ENCODE measurements at regions not wholly inside any gene's neighbourhood (a gene's known extent, or its start where the extent isn't known, plus 50 kb on each side); places are given as distances from the start of the nearest gene placed in this dataset.

- intact Hi-C loops (cut with micrococcal nuclease): no loop called here
- ChIA-PET CTCF (no interaction called here), POLR2A (no interaction called here), RAD21 (ENCODE audit: low non-redundant PET in 1 of 2, low total read pairs in 2 of 2, uncharacterized antibody in 2 of 2, unreplicated experiment in 2 of 2) (no interaction called here)
- no peaks in the 10 kb centered on the region for H3K9me2 ChIP-seq (ENCODE audit: insufficient read depth)
- H3K4me2 ChIP-seq (ENCODE audit: low read length): no peak overlapping the region
- ATAC-seq (no peak), DNase-seq (ENCODE audit: low read depth, low spot score) (no peak)
- no peaks in the 10 kb centered on the region for H3K9me3 ChIP-seq (ENCODE audit: control insufficient read depth in 1 of 2, insufficient read depth in 1 of 2, low read depth in 1 of 2, low read length in 2 of 2)
- H3K9ac ChIP-seq (ENCODE audit: low read length): no peak overlapping the region
- H3K4me3 ChIP-seq (replicated peaks in 1 of 2; ENCODE audit: low read depth in 1 of 2, low read length in 2 of 2): no peak overlapping the region
- TF ChIP-seq CEBPB (IDR thresholded peaks at IDR 0.05; ENCODE audit: low read depth) (no peak), TCF7L2 (IDR thresholded peaks at IDR 0.05; ENCODE audit: borderline replicate concordance, extremely low read depth, insufficient read depth, insufficient read length) (no peak), SP1 (IDR thresholded peaks at IDR 0.05; ENCODE audit: low read depth) (no peak), FOSL1 (IDR thresholded peaks at IDR 0.05; ENCODE audit: low read depth) (no peak), ELF1 (IDR thresholded peaks at IDR 0.05; ENCODE audit: borderline replicate concordance, low read depth) (no peak), JUND (IDR thresholded peaks at IDR 0.05) (no peak), CTCF (IDR thresholded peaks at IDR 0.05 in 2 of 3, conservative IDR thresholded peaks at IDR 0.05 in 1 of 3; ENCODE audit: borderline replicate concordance in 1 of 3, insufficient read depth in 1 of 3, low read depth in 2 of 3, low read length in 2 of 3) (no peak), EGR1 (IDR thresholded peaks at IDR 0.05; ENCODE audit: low read depth) (no peak), SIN3A (IDR thresholded peaks at IDR 0.05; ENCODE audit: low read depth) (no peak), ATF3 (IDR thresholded peaks at IDR 0.05) (no peak), REST (IDR thresholded peaks at IDR 0.05; ENCODE audit: low read depth) (no peak), SRF (IDR thresholded peaks at IDR 0.05; ENCODE audit: low read depth) (no peak), EZH2phosphoT487 (IDR thresholded peaks at IDR 0.05; ENCODE audit: borderline replicate concordance) (no peak), EZH2 (IDR thresholded peaks at IDR 0.05) (no peak), ZFX (IDR thresholded peaks at IDR 0.05) (no peak), MAX (IDR thresholded peaks at IDR 0.05) (no peak), RAD21 (IDR thresholded peaks at IDR 0.05; ENCODE audit: low read depth) (no peak)
- no peak overlapping the region for H2AFZ ChIP-seq (ENCODE audit: low read depth, low read length, poor library complexity, severe bottlenecking)
- no TSS peak for BruUV-seq (replicated peaks)
- H3K27ac ChIP-seq (ENCODE audit: low read depth, low read length): no peak overlapping the region
- no peaks in the 10 kb centered on the region for H3K36me3 ChIP-seq (ENCODE audit: control insufficient read depth in 1 of 2, insufficient read depth in 2 of 2, low read length in 2 of 2)
- peaks cover 7 to 16% of the 10 kb centered on the region in 2 experiments; a peak in 3 of 4 replicates for H3K4me1 ChIP-seq (ENCODE audit: control insufficient read depth in 1 of 2, insufficient read depth in 2 of 2, low read length in 2 of 2)
- no peaks in the 10 kb centered on the region for H4K20me1 ChIP-seq (ENCODE audit: insufficient read depth)
- no peaks in the 10 kb centered on the region for H3K27me3 ChIP-seq (ENCODE audit: insufficient read depth, low read length)
- H3K79me2 ChIP-seq (ENCODE audit: insufficient read depth, low read length): no peaks in the 10 kb centered on the region
Measured at GRCh38 chr9:108640230-108640629, 215.6 kb downstream of the ACTL7B start.

All from HCT116 (cell line).